ENCODE measurements at regions not wholly inside any gene's neighbourhood (a gene's known extent, or its start where the extent isn't known, plus 50 kb on each side); places are given as distances from the start of the nearest gene placed in this dataset.

GRCh38 chr2:134202371-134202770, 51.5 kb upstream of the MGAT5 start:
- Histone ChIP-seq H3K27me3 (ENCODE audit: control insufficient read depth, low read length) (no peaks in the 10 kb centered on the region), H3K36me3 (ENCODE audit: control insufficient read depth, low read length) (no peaks in the 10 kb centered on the region), H3K9me3 (ENCODE audit: control insufficient read depth, insufficient read depth, low read length) (no peaks in the 10 kb centered on the region), H3K4me3 (ENCODE audit: low read length) (no peak overlapping the region), H3K4me2 (ENCODE audit: low read length) (no peak overlapping the region), H3K79me2 (ENCODE audit: control insufficient read depth, low read length) (peaks cover 84% of the 10 kb centered on the region), H3K27ac (ENCODE audit: low read depth, low read length) (no peak overlapping the region), H4K20me1 (ENCODE audit: control insufficient read depth, insufficient read depth, low read depth, low read length) (peaks cover 5% of the 10 kb centered on the region), H3K4me1 (ENCODE audit: control insufficient read depth, low read length) (peaks cover 29% of the 10 kb centered on the region), H3K9me2 (replicated peaks; ENCODE audit: control insufficient read depth, low read length) (no peaks in the 10 kb centered on the region), H3F3A (ENCODE audit: control insufficient read depth, insufficient read depth) (no peaks in the 10 kb centered on the region)
- TF ChIP-seq EZH2phosphoT487 (IDR thresholded peaks at IDR 0.05; ENCODE audit: borderline replicate concordance, low read length) (no peak), CTCF (IDR thresholded peaks at IDR 0.05; ENCODE audit: low read depth, low read length, poor library complexity, severe bottlenecking) (no peak)

GRCh38 chr2:134203175-134203574, 50.7 kb upstream of the MGAT5 start:
- peaks cover 83% of the 10 kb centered on the region for H3K79me2 ChIP-seq (ENCODE audit: control insufficient read depth, low read length)
- TF ChIP-seq CTCF (IDR thresholded peaks at IDR 0.05; ENCODE audit: low read depth, low read length, poor library complexity, severe bottlenecking) (no peak), EZH2phosphoT487 (IDR thresholded peaks at IDR 0.05; ENCODE audit: borderline replicate concordance, low read length) (no peak)
- H3K4me3 ChIP-seq (ENCODE audit: low read length): no peak overlapping the region
- no peak overlapping the region for H3K4me2 ChIP-seq (ENCODE audit: low read length)
- H3K4me1 ChIP-seq (ENCODE audit: control insufficient read depth, low read length): peaks cover 27% of the 10 kb centered on the region
- H3K36me3 ChIP-seq (ENCODE audit: control insufficient read depth, low read length): no peaks in the 10 kb centered on the region
- H3K9me2 ChIP-seq (replicated peaks; ENCODE audit: control insufficient read depth, low read length): no peaks in the 10 kb centered on the region
- no peaks in the 10 kb centered on the region for H3K9me3 ChIP-seq (ENCODE audit: control insufficient read depth, insufficient read depth, low read length)
- H4K20me1 ChIP-seq (ENCODE audit: control insufficient read depth, insufficient read depth, low read depth, low read length): peaks cover 10% of the 10 kb centered on the region
- H3K27ac ChIP-seq (ENCODE audit: low read depth, low read length): no peak overlapping the region
- H3K27me3 ChIP-seq (ENCODE audit: control insufficient read depth, low read length): no peaks in the 10 kb centered on the region
- no peaks in the 10 kb centered on the region for H3F3A ChIP-seq (ENCODE audit: control insufficient read depth, insufficient read depth)

All from DOHH2 (cell line).